ENCODE measurements at regions not wholly inside any gene's neighbourhood (a gene's known extent, or its start where the extent isn't known, plus 50 kb on each side); places are given as distances from the start of the nearest gene placed in this dataset.

DNA sequence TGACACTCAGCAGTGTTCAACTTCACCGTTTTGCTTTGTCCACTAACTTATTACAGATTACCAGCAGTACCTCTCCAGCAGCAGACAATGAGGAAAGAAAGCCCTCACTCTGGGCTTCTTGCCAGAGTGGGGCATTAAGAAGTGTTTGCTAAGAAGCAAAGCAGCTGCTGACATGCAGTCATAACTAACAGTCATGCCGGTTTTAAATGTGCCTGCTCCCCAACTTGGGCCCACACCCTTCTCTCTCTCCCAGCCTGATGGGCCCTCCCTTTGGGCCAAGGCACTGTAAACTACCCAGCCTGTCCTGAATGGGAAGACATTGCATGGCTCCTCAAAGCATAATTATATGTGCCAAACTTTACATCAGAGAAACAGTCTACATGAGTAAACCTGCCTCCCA lies 54.6 kb upstream of the HHIP start:
- no TSS peak for BruUV-seq (replicated peaks)
- no peaks in the 10 kb centered on the region for H3K79me2 ChIP-seq (ENCODE audit: insufficient read depth, low read length)
- H4K20me1 ChIP-seq (ENCODE audit: insufficient read depth, low read length), result no peaks in the 10 kb centered on the region
- no peak overlapping the region for H3K4me3 ChIP-seq (replicated peaks in 1 of 3; ENCODE audit: insufficient read depth in 1 of 3, low read depth in 2 of 3, low read length in 3 of 3)
- H3K4me1 ChIP-seq (ENCODE audit: insufficient read depth, low read length), result no peaks in the 10 kb centered on the region
- H3K27ac ChIP-seq (ENCODE audit: extremely low read length, insufficient read depth, low read length), result no peak overlapping the region
- DNase-seq (ENCODE audit: low spot score) (no peak), FAIRE-seq (no peak), ATAC-seq (no peak)
- POLR2A ChIA-PET, result no interaction called here
- CTCF ChIA-PET (ENCODE audit: low intra/inter-chr PET ratio, low total read pairs), result no interaction called here
- H3K9me3 ChIP-seq (ENCODE audit: low read length), result no peaks in the 10 kb centered on the region
- TF ChIP-seq GZF1 (CRISPR knock-in tag; IDR thresholded peaks at IDR 0.05) (no peak), FOXJ3 (CRISPR knock-in tag; IDR thresholded peaks at IDR 0.05; ENCODE audit: borderline replicate concordance) (no peak), NFE2L2 (IDR thresholded peaks at IDR 0.05; ENCODE audit: low read length) (no peak), ZNF460 (CRISPR knock-in tag; IDR thresholded peaks at IDR 0.05; ENCODE audit: borderline replicate concordance) (no peak), HDAC1 (CRISPR knock-in tag; IDR thresholded peaks at IDR 0.05) (no peak), TEAD3 (CRISPR knock-in tag; optimal IDR thresholded peaks at IDR 0.05; ENCODE audit: borderline replicate concordance) (no peak), ZNF354B (CRISPR knock-in tag; IDR thresholded peaks at IDR 0.05) (no peak), TEAD2 (CRISPR knock-in tag; IDR thresholded peaks at IDR 0.05) (no peak), ZNF784 (CRISPR knock-in tag; IDR thresholded peaks at IDR 0.05; ENCODE audit: borderline replicate concordance) (no peak), YEATS4 (CRISPR knock-in tag; IDR thresholded peaks at IDR 0.05; ENCODE audit: borderline replicate concordance) (no peak), MAFG (CRISPR knock-in tag; IDR thresholded peaks at IDR 0.05) (no peak), ERF (CRISPR knock-in tag; IDR thresholded peaks at IDR 0.05) (no peak), ZNF143 (CRISPR knock-in tag; IDR thresholded peaks at IDR 0.05) (no peak), MED13 (CRISPR knock-in tag; IDR thresholded peaks at IDR 0.05) (no peak), JUND (CRISPR knock-in tag; IDR thresholded peaks at IDR 0.05) (no peak), NFIC (IDR thresholded peaks at IDR 0.05; ENCODE audit: low read length) (no peak), KLF9 (CRISPR knock-in tag; IDR thresholded peaks at IDR 0.05; ENCODE audit: low read depth) (no peak), PAX8 (CRISPR knock-in tag; IDR thresholded peaks at IDR 0.05; ENCODE audit: borderline replicate concordance) (no peak)
- TF ChIP-seq, protein P1, sequence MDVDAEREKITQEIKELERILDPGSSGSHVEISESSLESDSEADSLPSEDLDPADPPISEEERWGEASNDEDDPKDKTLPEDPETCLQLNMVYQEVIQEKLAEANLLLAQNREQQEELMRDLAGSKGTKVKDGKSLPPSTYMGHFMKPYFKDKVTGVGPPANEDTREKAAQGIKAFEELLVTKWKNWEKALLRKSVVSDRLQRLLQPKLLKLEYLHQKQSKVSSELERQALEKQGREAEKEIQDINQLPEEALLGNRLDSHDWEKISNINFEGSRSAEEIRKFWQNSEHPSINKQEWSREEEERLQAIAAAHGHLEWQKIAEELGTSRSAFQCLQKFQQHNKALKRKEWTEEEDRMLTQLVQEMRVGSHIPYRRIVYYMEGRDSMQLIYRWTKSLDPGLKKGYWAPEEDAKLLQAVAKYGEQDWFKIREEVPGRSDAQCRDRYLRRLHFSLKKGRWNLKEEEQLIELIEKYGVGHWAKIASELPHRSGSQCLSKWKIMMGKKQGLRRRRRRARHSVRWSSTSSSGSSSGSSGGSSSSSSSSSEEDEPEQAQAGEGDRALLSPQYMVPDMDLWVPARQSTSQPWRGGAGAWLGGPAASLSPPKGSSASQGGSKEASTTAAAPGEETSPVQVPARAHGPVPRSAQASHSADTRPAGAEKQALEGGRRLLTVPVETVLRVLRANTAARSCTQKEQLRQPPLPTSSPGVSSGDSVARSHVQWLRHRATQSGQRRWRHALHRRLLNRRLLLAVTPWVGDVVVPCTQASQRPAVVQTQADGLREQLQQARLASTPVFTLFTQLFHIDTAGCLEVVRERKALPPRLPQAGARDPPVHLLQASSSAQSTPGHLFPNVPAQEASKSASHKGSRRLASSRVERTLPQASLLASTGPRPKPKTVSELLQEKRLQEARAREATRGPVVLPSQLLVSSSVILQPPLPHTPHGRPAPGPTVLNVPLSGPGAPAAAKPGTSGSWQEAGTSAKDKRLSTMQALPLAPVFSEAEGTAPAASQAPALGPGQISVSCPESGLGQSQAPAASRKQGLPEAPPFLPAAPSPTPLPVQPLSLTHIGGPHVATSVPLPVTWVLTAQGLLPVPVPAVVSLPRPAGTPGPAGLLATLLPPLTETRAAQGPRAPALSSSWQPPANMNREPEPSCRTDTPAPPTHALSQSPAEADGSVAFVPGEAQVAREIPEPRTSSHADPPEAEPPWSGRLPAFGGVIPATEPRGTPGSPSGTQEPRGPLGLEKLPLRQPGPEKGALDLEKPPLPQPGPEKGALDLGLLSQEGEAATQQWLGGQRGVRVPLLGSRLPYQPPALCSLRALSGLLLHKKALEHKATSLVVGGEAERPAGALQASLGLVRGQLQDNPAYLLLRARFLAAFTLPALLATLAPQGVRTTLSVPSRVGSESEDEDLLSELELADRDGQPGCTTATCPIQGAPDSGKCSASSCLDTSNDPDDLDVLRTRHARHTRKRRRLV (CRISPR knock-in tag; IDR thresholded peaks at IDR 0.05), result no peak
- TF ChIP-seq, protein P2, sequence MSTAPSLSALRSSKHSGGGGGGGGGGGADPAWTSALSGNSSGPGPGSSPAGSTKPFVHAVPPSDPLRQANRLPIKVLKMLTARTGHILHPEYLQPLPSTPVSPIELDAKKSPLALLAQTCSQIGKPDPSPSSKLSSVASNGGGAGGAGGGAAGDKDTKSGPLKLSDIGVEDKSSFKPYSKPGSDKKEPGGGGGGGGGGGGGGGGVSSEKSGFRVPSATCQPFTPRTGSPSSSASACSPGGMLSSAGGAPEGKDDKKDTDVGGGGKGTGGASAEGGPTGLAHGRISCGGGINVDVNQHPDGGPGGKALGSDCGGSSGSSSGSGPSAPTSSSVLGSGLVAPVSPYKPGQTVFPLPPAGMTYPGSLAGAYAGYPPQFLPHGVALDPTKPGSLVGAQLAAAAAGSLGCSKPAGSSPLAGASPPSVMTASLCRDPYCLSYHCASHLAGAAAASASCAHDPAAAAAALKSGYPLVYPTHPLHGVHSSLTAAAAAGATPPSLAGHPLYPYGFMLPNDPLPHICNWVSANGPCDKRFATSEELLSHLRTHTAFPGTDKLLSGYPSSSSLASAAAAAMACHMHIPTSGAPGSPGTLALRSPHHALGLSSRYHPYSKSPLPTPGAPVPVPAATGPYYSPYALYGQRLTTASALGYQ (CRISPR knock-in tag; IDR thresholded peaks at IDR 0.05), result no peak
- 0% methylated on average over 2 of the region's 2 CpGs for WGBS (ENCODE audit: low lambda C conversion rate)
- H3K4me2 ChIP-seq (ENCODE audit: low read depth, low read length), result no peak overlapping the region
- no peak overlapping the region for H3K9ac ChIP-seq (ENCODE audit: insufficient read depth, low read depth, low read length)
- in situ Hi-C loops (cut with HindIII; ENCODE audit: extremely low pct_ligation_motif_present, low pct_unique_long_range_greater_than_20kb), result no loop called here
- H3K27me3 ChIP-seq (ENCODE audit: control insufficient read depth in 1 of 2, insufficient read depth in 2 of 2, low read length in 2 of 2), result no peaks in the 10 kb centered on the region
- H3K36me3 ChIP-seq (replicated peaks in 1 of 2; ENCODE audit: control insufficient read depth in 1 of 2, insufficient read depth in 2 of 2, low read length in 2 of 2), result no peaks in the 10 kb centered on the region
- intact Hi-C loops (cut with micrococcal nuclease; ENCODE audit: unreplicated experiment), result no loop called here
- no peak overlapping the region for H2AFZ ChIP-seq (ENCODE audit: low read length)
